Endothelial cell of umbilical vein (primary cell): ENCODE measurements at regions not wholly inside any gene's neighbourhood (a gene's known extent, or its start where the extent isn't known, plus 50 kb on each side); places are given as distances from the start of the nearest gene placed in this dataset.
A peak's percentile ranks its signal among the peaks of the same experiment; 100 is the strongest.

ENCODE experiments used
- BruUV-seq: library from RNA; stranded (reverse); fragments of 400-500 nt; replicated peaks from 2 replicates; lab custom pipeline; 2021; lab: Mats Ljungman, UMichigan
- CTCF ChIA-PET: fragments of 300-600, 350-600 bp; sonication (Branson Sonifier 250); formaldehyde crosslinking; loops from one replicate; lab custom pipeline; 2021; ENCODE audit warnings: antibody characterized with exemption, inconsistent platforms; lab: Charles Lee
- POLR2A ChIA-PET: fragments of 300-600, 350-600 bp; sonication (Branson Sonifier 250); formaldehyde crosslinking; loops from one replicate; lab custom pipeline; 2021; ENCODE audit warnings: antibody characterized with exemption, inconsistent platforms; lab: Charles Lee
- DNase-seq: peaks from one replicate; pipeline ENCODE4 v3.0.0-alpha.2; 2011; ENCODE audit warnings: low read depth, low spot score
- FAIRE-seq: peaks from 2 replicates; lab custom pipeline; 2011; peaks lifted over from hg19 to GRCh38; lab: Jason Lieb, UNC
- H2AFZ ChIP-seq: 2 replicates; pipeline ENCODE4 v1.6.0; 2012; ENCODE audit warnings: low read depth, low read length, control low read depth, inconsistent platforms
- H3K27ac ChIP-seq: 2 replicates; pipeline ENCODE4 v1.5.1; 2011; ENCODE audit warnings: low read depth, mild to moderate bottlenecking, control low read depth, low read length, moderate library complexity; ENCODE audit not compliant: insufficient read depth
- H3K27me3 ChIP-seq, 2 experiments: 2 replicates each; pipeline versions ENCODE4 v1.6.0 to v1.6.1; 2011; ENCODE audit warnings: low read length in 2 of 2, mixed read lengths in 1 of 2; ENCODE audit not compliant: control insufficient read depth in 2 of 2, insufficient read depth in 2 of 2
- H3K36me3 ChIP-seq, 2 experiments: 2 replicates in 1 of 2; 3 replicates in 1 of 2; pipeline ENCODE4 v1.5.1; 2011; ENCODE audit warnings: low read length in 2 of 2, mild to moderate bottlenecking in 1 of 2, moderate library complexity in 1 of 2; ENCODE audit not compliant: control insufficient read depth in 2 of 2, insufficient read depth in 2 of 2; ENCODE audit errors: extremely low read depth in 1 of 2
- H3K4me1 ChIP-seq: 3 replicates; pipeline ENCODE4 v1.5.1; 2011; ENCODE audit warnings: mild to moderate bottlenecking, low read length; ENCODE audit not compliant: control insufficient read depth, insufficient read depth; ENCODE audit errors: extremely low read depth
- H3K4me2 ChIP-seq: 2 replicates; pipeline ENCODE4 v1.6.1; 2011; ENCODE audit warnings: low read length, control low read depth, mixed read lengths; ENCODE audit not compliant: insufficient read depth
- H3K4me3 ChIP-seq, 3 experiments: fragments of 200-600 bp in 1 of 3; sonication (generic), shearing (Covaris generic) in 1 of 3; replicated peaks in 1 of 3; 2 replicates each; pipeline ENCODE4 v1.5.1; 2011 to 2016; ENCODE audit warnings: control low read depth in 3 of 3, low read length in 3 of 3, mild to moderate bottlenecking in 2 of 3, inconsistent platforms in 1 of 3, low read depth in 1 of 3, moderate library complexity in 1 of 3; ENCODE audit not compliant: insufficient read depth in 1 of 3
- H3K79me2 ChIP-seq: 2 replicates; pipeline ENCODE4 v1.6.0; 2012; ENCODE audit warnings: low read length, inconsistent platforms; ENCODE audit not compliant: control insufficient read depth, insufficient read depth
- H3K9ac ChIP-seq: replicated peaks from 2 replicates; pipeline ENCODE3; 2011; ENCODE audit warnings: low read length, control low read depth; ENCODE audit not compliant: insufficient read depth; ENCODE audit errors: extremely low read depth
- H3K9me1 ChIP-seq: replicated peaks from 3 replicates; pipeline ENCODE4 v1.6.0; 2011; ENCODE audit warnings: mild to moderate bottlenecking, low read length; ENCODE audit not compliant: control insufficient read depth, insufficient read depth; ENCODE audit errors: extremely low read depth
- H3K9me3 ChIP-seq: replicated peaks from 2 replicates; pipeline ENCODE4 v1.5.1; 2012; ENCODE audit warnings: low read length, inconsistent platforms; ENCODE audit not compliant: control insufficient read depth, insufficient read depth
- H4K20me1 ChIP-seq: replicated peaks from 2 replicates; pipeline ENCODE3; 2011; ENCODE audit warnings: mild to moderate bottlenecking, low read length; ENCODE audit not compliant: control insufficient read depth, insufficient read depth; ENCODE audit errors: extremely low read depth
- EZH2 ChIP-seq: IDR thresholded peaks from 2 replicates; pipeline ENCODE4 v1.6.1; 2012; ENCODE audit warnings: borderline replicate concordance, low read depth, mild to moderate bottlenecking, moderate library complexity, low read length, inconsistent platforms; ENCODE audit not compliant: severe bottlenecking
- FOS ChIP-seq: IDR thresholded peaks from 2 replicates; pipeline ENCODE4 v1.6.1; 2011; ENCODE audit warnings: mild to moderate bottlenecking, low read length, moderate library complexity, borderline replicate concordance; ENCODE audit not compliant: insufficient read depth
- GATA2 ChIP-seq: IDR thresholded peaks from 2 replicates; pipeline ENCODE4 v1.7.0; 2011; ENCODE audit warnings: low read depth, mild to moderate bottlenecking, moderate library complexity, mixed read lengths, low read length; ENCODE audit not compliant: insufficient read length, insufficient read depth
- MYC ChIP-seq: IDR thresholded peaks from one replicate; pipeline ENCODE4 v1.6.1; 2011; ENCODE audit warnings: mild to moderate bottlenecking, low read depth, low read length
- POLR2A ChIP-seq: IDR thresholded peaks from 2 replicates; pipeline ENCODE4 v1.6.1; 2012; ENCODE audit warnings: low read depth, mild to moderate bottlenecking, control low read depth, low read length
- POLR2AphosphoS5 ChIP-seq: IDR thresholded peaks from 2 replicates; pipeline ENCODE4 v1.6.1; 2012; ENCODE audit warnings: low read depth, mild to moderate bottlenecking, control low read depth, low read length, moderate library complexity; ENCODE audit not compliant: insufficient read depth
- dilution Hi-C: fragments of 300-500 bp; cut with MboI; formaldehyde crosslinking; loops from one replicate; pipeline ENCODE4 v1.15.0; 2019; ENCODE audit warnings: low sequenced_read_pairs; ENCODE audit not compliant: extremely low pct_ligation_motif_present
- intact Hi-C: fragments of 100-400 bp; cut with micrococcal nuclease; formaldehyde crosslinking; loops from one replicate; pipeline ENCODE4 v1.10.0; 2022
- TF ChIP-seq, protein P1 (sequence below): IDR thresholded peaks from 2 replicates; pipeline ENCODE4 v1.6.1; 2011; ENCODE audit not compliant: insufficient read depth, insufficient read length
- TF ChIP-seq, protein P2 (sequence below), 2 donors: IDR thresholded peaks; 1 replicate in 1 of 2; 2 replicates in 1 of 2; pipeline ENCODE4 v1.5.1; 2011; ENCODE audit warnings: low read length in 2 of 2, mild to moderate bottlenecking in 2 of 2, moderate library complexity in 2 of 2, control low read depth in 1 of 2, inconsistent platforms in 1 of 2, low read depth in 1 of 2; ENCODE audit not compliant: insufficient read depth in 1 of 2; ENCODE audit errors: extremely low read depth in 1 of 2

DNA sequence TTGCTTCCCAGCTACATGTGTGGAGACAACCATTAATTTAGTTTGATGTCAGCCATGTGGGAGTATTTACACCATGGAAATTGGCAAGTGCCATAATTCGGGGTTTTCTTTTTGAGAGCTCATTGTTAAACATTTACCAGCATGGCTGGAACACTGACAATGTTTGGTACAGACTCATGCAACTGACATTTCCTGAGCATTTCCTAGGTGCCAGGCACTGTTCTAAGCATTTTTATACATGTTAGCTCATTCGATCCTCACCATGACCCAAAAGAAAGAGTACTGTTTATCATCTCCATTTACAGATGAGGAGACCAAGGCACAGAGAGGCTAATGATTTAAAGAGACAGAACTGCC is 86.9 kb downstream of the FOXL1 start:
- intact Hi-C loops: loop anchor here (2.0 to 10.0 kb wide), 3 partner anchors 94 to 720 kb away; partner anchors contain the start of gene FBXO31
- TF ChIP-seq FOS (no peak), POLR2A (no peak), GATA2 (no peak), EZH2 (no peak), POLR2AphosphoS5 (no peak), MYC (no peak)
- TF ChIP-seq, protein P1, sequence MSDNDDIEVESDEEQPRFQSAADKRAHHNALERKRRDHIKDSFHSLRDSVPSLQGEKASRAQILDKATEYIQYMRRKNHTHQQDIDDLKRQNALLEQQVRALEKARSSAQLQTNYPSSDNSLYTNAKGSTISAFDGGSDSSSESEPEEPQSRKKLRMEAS: no peak
- TF ChIP-seq, protein P2, sequence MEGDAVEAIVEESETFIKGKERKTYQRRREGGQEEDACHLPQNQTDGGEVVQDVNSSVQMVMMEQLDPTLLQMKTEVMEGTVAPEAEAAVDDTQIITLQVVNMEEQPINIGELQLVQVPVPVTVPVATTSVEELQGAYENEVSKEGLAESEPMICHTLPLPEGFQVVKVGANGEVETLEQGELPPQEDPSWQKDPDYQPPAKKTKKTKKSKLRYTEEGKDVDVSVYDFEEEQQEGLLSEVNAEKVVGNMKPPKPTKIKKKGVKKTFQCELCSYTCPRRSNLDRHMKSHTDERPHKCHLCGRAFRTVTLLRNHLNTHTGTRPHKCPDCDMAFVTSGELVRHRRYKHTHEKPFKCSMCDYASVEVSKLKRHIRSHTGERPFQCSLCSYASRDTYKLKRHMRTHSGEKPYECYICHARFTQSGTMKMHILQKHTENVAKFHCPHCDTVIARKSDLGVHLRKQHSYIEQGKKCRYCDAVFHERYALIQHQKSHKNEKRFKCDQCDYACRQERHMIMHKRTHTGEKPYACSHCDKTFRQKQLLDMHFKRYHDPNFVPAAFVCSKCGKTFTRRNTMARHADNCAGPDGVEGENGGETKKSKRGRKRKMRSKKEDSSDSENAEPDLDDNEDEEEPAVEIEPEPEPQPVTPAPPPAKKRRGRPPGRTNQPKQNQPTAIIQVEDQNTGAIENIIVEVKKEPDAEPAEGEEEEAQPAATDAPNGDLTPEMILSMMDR (IDR thresholded peaks at IDR 0.05; ENCODE audit: extremely low read depth in 1 of 2, insufficient read depth in 1 of 2, low read depth in 1 of 2, low read length in 2 of 2): no peak
- peak overlapping the region; percentile 95 for H3K27ac ChIP-seq
- dilution Hi-C loops: no loop called here
- H3K4me1 ChIP-seq: peaks cover 60% of the 10 kb centered on the region
- no peaks in the 10 kb centered on the region for H4K20me1 ChIP-seq
- no peak overlapping the region for H3K4me2 ChIP-seq
- H3K79me2 ChIP-seq: no peaks in the 10 kb centered on the region
- no peak overlapping the region for H2AFZ ChIP-seq
- peak overlapping the region; percentile 59 for H3K9ac ChIP-seq
- H3K4me3 ChIP-seq: no peak overlapping the region
- H3K27me3 ChIP-seq: no peaks in the 10 kb centered on the region
- no TSS peak for BruUV-seq
- ChIA-PET POLR2A (interaction anchor here (0.7 to 1.4 kb wide), 3 partner anchors 15 to 89 kb away, joined by 3 to 10 read pairs (median 3); no protein-coding TSS in a partner anchor), CTCF (interaction anchor here (1.0 to 2.0 kb wide), 9 partner anchors 11 to 613 kb away, joined by 3 to 20 read pairs (median 5); no protein-coding TSS in a partner anchor)
- no peaks in the 10 kb centered on the region for H3K36me3 ChIP-seq
- no peaks in the 10 kb centered on the region for H3K9me3 ChIP-seq
- DNase-seq (no peak), FAIRE-seq (no peak)
- no peaks in the 10 kb centered on the region for H3K9me1 ChIP-seq
